Keratinocyte (primary cell): ENCODE measurements at regions not wholly inside any gene's neighbourhood (a gene's known extent, or its start where the extent isn't known, plus 50 kb on each side); places are given as distances from the start of the nearest gene placed in this dataset.
"Not testable (repeated sequence)": the region's sequence is repeated elsewhere in the genome, so short reads cannot be mapped to it uniquely, and the experiment has no call there.

ENCODE experiments used
- DNase-seq: peaks from one replicate; pipeline ENCODE4 v3.0.0-alpha.2; 2011; ENCODE audit warnings: low read depth, missing footprints, low spot score
- FAIRE-seq: peaks from 2 replicates; lab custom pipeline; 2011; peaks lifted over from hg19 to GRCh38; lab: Jason Lieb, UNC
- H2AFZ ChIP-seq: 2 replicates; pipeline ENCODE4 v1.6.0; 2012; ENCODE audit warnings: low read length, control low read depth, inconsistent platforms; ENCODE audit not compliant: control insufficient read depth
- H3K27ac ChIP-seq: 2 replicates; pipeline ENCODE4 v1.5.1; 2011; ENCODE audit warnings: low read length; ENCODE audit not compliant: control insufficient read depth, insufficient read depth
- H3K27me3 ChIP-seq: 3 replicates; pipeline ENCODE4 v1.6.0; 2011; ENCODE audit warnings: low read length; ENCODE audit not compliant: control insufficient read depth, insufficient read depth; ENCODE audit errors: extremely low read depth
- H3K36me3 ChIP-seq, 2 experiments: 2 replicates in 1 of 2; 3 replicates in 1 of 2; pipeline ENCODE4 v1.5.1; 2011; ENCODE audit warnings: low read length in 2 of 2, mild to moderate bottlenecking in 1 of 2; ENCODE audit not compliant: control insufficient read depth in 2 of 2, insufficient read depth in 2 of 2; ENCODE audit errors: extremely low read depth in 1 of 2
- H3K4me1 ChIP-seq: 3 replicates; pipeline ENCODE4 v1.5.1; 2011; ENCODE audit warnings: low read length; ENCODE audit not compliant: control insufficient read depth, insufficient read depth; ENCODE audit errors: extremely low read depth
- H3K4me2 ChIP-seq: 3 replicates; pipeline ENCODE4 v1.6.0; 2011; ENCODE audit warnings: low read depth, low read length; ENCODE audit not compliant: control insufficient read depth, insufficient read depth; ENCODE audit errors: extremely low read depth
- H3K4me3 ChIP-seq, 3 experiments: fragments of 200-600 bp in 1 of 3; sonication (generic) in 1 of 3; 2 replicates in 2 of 3; 3 replicates in 1 of 3; pipeline ENCODE4 v1.5.1; 2011 to 2016; ENCODE audit warnings: low read length in 3 of 3, mild to moderate bottlenecking in 3 of 3, control low read depth in 2 of 3, inconsistent platforms in 1 of 3, low read depth in 1 of 3, mixed read lengths in 1 of 3, mixed run types in 1 of 3, moderate library complexity in 1 of 3; ENCODE audit not compliant: control insufficient read depth in 2 of 3, insufficient read depth in 2 of 3; ENCODE audit errors: extremely low read depth in 1 of 3
- H3K79me2 ChIP-seq: 2 replicates; pipeline ENCODE4 v1.6.0; 2012; ENCODE audit warnings: low read length; ENCODE audit not compliant: control insufficient read depth, insufficient read depth
- H3K9ac ChIP-seq: 3 replicates; pipeline ENCODE4 v1.6.0; 2011; ENCODE audit warnings: low read length; ENCODE audit not compliant: control insufficient read depth, insufficient read depth; ENCODE audit errors: extremely low read depth
- H3K9me1 ChIP-seq: 3 replicates; pipeline ENCODE4 v1.6.0; 2011; ENCODE audit warnings: low read length; ENCODE audit not compliant: control insufficient read depth, insufficient read depth; ENCODE audit errors: extremely low read depth
- H3K9me3 ChIP-seq: 2 replicates; pipeline ENCODE4 v1.5.1; 2012; ENCODE audit warnings: low read depth, low read length; ENCODE audit not compliant: control insufficient read depth
- H4K20me1 ChIP-seq: 3 replicates; pipeline ENCODE4 v1.6.0; 2011; ENCODE audit warnings: low read length; ENCODE audit not compliant: control insufficient read depth, insufficient read depth; ENCODE audit errors: extremely low read depth
- CTCF ChIP-seq, 3 experiments: IDR thresholded peaks in 1 of 3; conservative IDR thresholded peaks in 1 of 3; optimal IDR thresholded peaks in 1 of 3; 2 replicates in 2 of 3; 3 replicates in 1 of 3; pipeline versions ENCODE3 to v1.5.1; 2011; ENCODE audit warnings: low read length in 3 of 3, mild to moderate bottlenecking in 3 of 3, moderate library complexity in 2 of 3, control low read depth in 1 of 3, inconsistent platforms in 1 of 3; ENCODE audit not compliant: insufficient read depth in 2 of 3; ENCODE audit errors: extremely low read depth in 1 of 3
- EZH2 ChIP-seq: IDR thresholded peaks from one replicate; pipeline ENCODE4 v1.6.1; 2012; ENCODE audit warnings: inconsistent platforms, mild to moderate bottlenecking, low read length, moderate library complexity
- dilution Hi-C: fragments of 300-500 bp; cut with MboI; formaldehyde crosslinking; loops from one replicate; pipeline ENCODE4 v1.7.0; 2020; ENCODE audit warnings: low sequenced_read_pairs; ENCODE audit not compliant: extremely low pct_ligation_motif_present

- FAIRE-seq (no peak), DNase-seq (no peak)
- Histone ChIP-seq H3K4me2 (no peak overlapping the region), H3K9me1 (no peaks in the 10 kb centered on the region), H3K9me3 (peaks cover 16% of the 10 kb centered on the region), H3K36me3 (no peaks in the 10 kb centered on the region), H3K4me3 (no peak overlapping the region), H3K27ac (peak overlapping the region; percentile 49), H2AFZ (no peak overlapping the region), H3K79me2 (no peaks in the 10 kb centered on the region), H3K9ac (no peak overlapping the region), H3K27me3 (no peaks in the 10 kb centered on the region), H3K4me1 (no peaks in the 10 kb centered on the region), H4K20me1 (no peaks in the 10 kb centered on the region)
- dilution Hi-C loops: no loop called here
- TF ChIP-seq CTCF (optimal IDR thresholded peaks at IDR 0.05 in 1 of 3, IDR thresholded peaks at IDR 0.05 in 1 of 3, conservative IDR thresholded peaks at IDR 0.05 in 1 of 3; ENCODE audit: extremely low read depth in 1 of 3, insufficient read depth in 2 of 3, low read length in 3 of 3): no peak
- no peak for TF ChIP-seq EZH2
Observed at GRCh38 chr5:82975396-82975795, 101.8 kb downstream of the TMEM167A start.

DNA sequence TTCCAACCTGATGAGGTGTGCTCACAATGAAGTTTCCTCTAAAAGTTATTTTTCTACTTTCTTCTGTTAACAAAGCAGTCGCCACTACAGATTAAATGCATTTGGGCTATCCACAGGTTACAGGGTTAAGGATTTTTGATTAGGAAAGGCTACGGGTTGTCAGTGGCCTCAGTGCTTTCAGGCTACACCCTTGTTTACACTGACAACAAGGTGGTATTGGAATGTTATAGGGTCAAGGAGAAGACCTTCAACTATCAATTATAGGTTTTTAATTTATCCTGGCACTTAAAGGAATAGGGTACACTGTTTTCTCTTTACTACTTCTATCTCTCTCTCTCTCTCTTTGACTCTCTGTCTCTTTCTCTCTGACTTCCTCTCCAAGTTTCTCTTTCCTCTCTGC, 102.8 kb downstream of the TMEM167A start:
- H2AFZ ChIP-seq: not testable (repeated sequence)

GRCh38 chr5:82971901-82972300, 105.3 kb downstream of the TMEM167A start:
- Histone ChIP-seq H2AFZ (no peak overlapping the region), H4K20me1 (no peaks in the 10 kb centered on the region), H3K4me2 (no peak overlapping the region), H3K27ac (no peak overlapping the region), H3K27me3 (no peaks in the 10 kb centered on the region), H3K79me2 (no peaks in the 10 kb centered on the region), H3K36me3 (no peaks in the 10 kb centered on the region), H3K9me1 (no peaks in the 10 kb centered on the region), H3K4me3 (no peak overlapping the region), H3K4me1 (no peaks in the 10 kb centered on the region), H3K9ac (no peak overlapping the region), H3K9me3 (peaks cover 21% of the 10 kb centered on the region)
- FAIRE-seq (no peak), DNase-seq (no peak)
- dilution Hi-C loops: no loop called here
- TF ChIP-seq EZH2 (no peak), CTCF (optimal IDR thresholded peaks at IDR 0.05 in 1 of 3, IDR thresholded peaks at IDR 0.05 in 1 of 3, conservative IDR thresholded peaks at IDR 0.05 in 1 of 3; ENCODE audit: extremely low read depth in 1 of 3, insufficient read depth in 2 of 3, low read length in 3 of 3) (no peak)

More for the DNA sequence above, 102.8 kb downstream of the TMEM167A start:
- H3K27ac ChIP-seq, DNase-seq, H3K4me3 ChIP-seq, dilution Hi-C loops, H3K36me3 ChIP-seq, FAIRE-seq, H3K9me1 ChIP-seq, H3K4me1 ChIP-seq, H3K9ac ChIP-seq, H3K4me2 ChIP-seq, H3K79me2 ChIP-seq, H3K27me3 ChIP-seq, H4K20me1 ChIP-seq: not testable (repeated sequence)
- H3K9me3 ChIP-seq: peaks cover 16% of the 10 kb centered on the region

DNA sequence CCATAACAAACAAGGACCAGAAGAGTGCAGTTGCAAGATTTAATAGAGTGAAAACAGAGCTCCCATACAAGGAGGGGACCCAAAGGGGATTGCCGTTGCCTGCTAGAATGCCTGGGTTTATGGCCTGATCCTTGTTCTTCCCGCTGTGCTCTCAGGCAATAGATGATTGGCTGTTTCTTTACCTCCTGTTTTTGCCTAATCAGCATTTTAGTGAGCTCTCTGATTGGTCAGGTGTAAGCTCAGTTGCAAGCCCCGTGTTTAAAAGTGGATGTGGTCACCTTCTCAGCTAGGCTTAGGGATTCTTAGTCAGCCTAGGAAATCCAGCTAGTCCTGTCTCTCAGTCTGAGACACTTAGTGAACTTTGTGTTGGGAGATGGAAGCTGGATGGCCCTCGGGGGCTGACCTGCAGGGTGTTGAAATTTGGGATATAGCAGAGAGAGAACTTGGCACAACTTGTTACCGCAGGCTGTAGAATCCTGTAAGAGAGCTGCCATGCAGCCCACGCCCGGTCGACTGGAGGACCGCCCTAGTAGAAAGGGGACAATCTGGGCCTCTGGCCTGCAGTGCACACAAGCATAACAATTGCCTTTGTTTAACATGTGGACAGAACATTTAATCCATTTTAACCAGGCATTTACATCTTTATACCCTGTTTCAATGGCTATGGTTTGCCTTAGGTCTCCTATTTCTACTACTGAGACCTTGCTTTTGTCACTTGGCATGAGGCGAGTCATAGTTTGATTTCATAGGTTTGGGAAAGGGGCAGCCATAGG, 106.0 kb downstream of the TMEM167A start:
- H3K27ac ChIP-seq, H3K4me3 ChIP-seq, H3K4me1 ChIP-seq, H3K27me3 ChIP-seq, H3K9ac ChIP-seq, H3K9me1 ChIP-seq, H4K20me1 ChIP-seq, H2AFZ ChIP-seq, H3K36me3 ChIP-seq, DNase-seq, dilution Hi-C loops, H3K4me2 ChIP-seq, H3K79me2 ChIP-seq, FAIRE-seq: not testable (repeated sequence)
- H3K9me3 ChIP-seq: peaks cover 18% of the 10 kb centered on the region
